ENCODE measurements at regions not wholly inside any gene's neighbourhood (a gene's known extent, or its start where the extent isn't known, plus 50 kb on each side); places are given as distances from the start of the nearest gene placed in this dataset.
A peak's percentile ranks its signal among the peaks of the same experiment; 100 is the strongest.

GRCh38 chr1:56331207-56331891 is 248.0 kb downstream of the PLPP3 start:
- CTCF ChIA-PET = no interaction called here
- ATAC-seq = no peak
- TF ChIP-seq EZH2phosphoT487 (IDR thresholded peaks at IDR 0.05; ENCODE audit: borderline replicate concordance, low read length) (no peak), CTCF (conservative IDR thresholded peaks at IDR 0.05; ENCODE audit: low read depth, low read length) (no peak), EZH2 (IDR thresholded peaks at IDR 0.05; ENCODE audit: low read length, unreplicated experiment) (no peak)
- Histone ChIP-seq H2AFZ (ENCODE audit: low read length) (no peak overlapping the region), H3K36me3 (ENCODE audit: low read depth, low read length) (no peaks in the 10 kb centered on the region), H3K4me1 (ENCODE audit: insufficient read depth, low read length) (peaks cover 28% of the 10 kb centered on the region), H3K4me3 (ENCODE audit: low read length) (no peak overlapping the region), H3K4me2 (ENCODE audit: low read length) (peak overlapping the region; percentile 14), H3F3A (ENCODE audit: low read length, unreplicated experiment) (no peaks in the 10 kb centered on the region), H3K79me2 (ENCODE audit: low read length) (no peaks in the 10 kb centered on the region), H3K9me3 (ENCODE audit: low read length) (no peaks in the 10 kb centered on the region), H3K27ac (ENCODE audit: low read length) (no peak overlapping the region), H3K27me3 (ENCODE audit: low read length) (no peaks in the 10 kb centered on the region), H3K9ac (ENCODE audit: low read length) (no peak overlapping the region), H3K9me2 (replicated peaks; ENCODE audit: low read length) (no peaks in the 10 kb centered on the region), H4K20me1 (ENCODE audit: low read length) (no peaks in the 10 kb centered on the region)
- intact Hi-C loops (cut with micrococcal nuclease) = no loop called here
- no TSS peak for BruUV-seq (replicated peaks)
- POLR2A ChIA-PET (ENCODE audit: unreplicated experiment) = no interaction called here
- no peak for DNase-seq

- Histone ChIP-seq H3K4me3 (ENCODE audit: low read length) (no peak overlapping the region), H3K36me3 (ENCODE audit: low read depth, low read length) (no peaks in the 10 kb centered on the region), H2AFZ (ENCODE audit: low read length) (no peak overlapping the region), H3K27me3 (ENCODE audit: low read length) (no peaks in the 10 kb centered on the region), H3K9ac (ENCODE audit: low read length) (no peak overlapping the region), H3K79me2 (ENCODE audit: low read length) (no peaks in the 10 kb centered on the region), H3K9me3 (ENCODE audit: low read length) (no peaks in the 10 kb centered on the region), H3K4me2 (ENCODE audit: low read length) (no peak overlapping the region), H3K4me1 (ENCODE audit: insufficient read depth, low read length) (peaks cover 35% of the 10 kb centered on the region), H4K20me1 (ENCODE audit: low read length) (no peaks in the 10 kb centered on the region), H3K9me2 (replicated peaks; ENCODE audit: low read length) (no peaks in the 10 kb centered on the region), H3K27ac (ENCODE audit: low read length) (no peak overlapping the region), H3F3A (ENCODE audit: low read length, unreplicated experiment) (no peaks in the 10 kb centered on the region)
- CTCF ChIA-PET = no interaction called here
- DNase-seq (peak; percentile 58), ATAC-seq (peak; percentile 65)
- intact Hi-C loops (cut with micrococcal nuclease) = no loop called here
- POLR2A ChIA-PET (ENCODE audit: unreplicated experiment) = no interaction called here
- BruUV-seq (replicated peaks) = no TSS peak
- TF ChIP-seq EZH2phosphoT487 (IDR thresholded peaks at IDR 0.05; ENCODE audit: borderline replicate concordance, low read length) (no peak), EZH2 (IDR thresholded peaks at IDR 0.05; ENCODE audit: low read length, unreplicated experiment) (no peak), CTCF (conservative IDR thresholded peaks at IDR 0.05; ENCODE audit: low read depth, low read length) (no peak)
Observed at GRCh38 chr1:56330391-56331026, 248.9 kb downstream of the PLPP3 start.

- Histone ChIP-seq H3K4me1 (ENCODE audit: insufficient read depth, low read length) (peaks cover 35% of the 10 kb centered on the region), H3K4me3 (ENCODE audit: low read length) (no peak overlapping the region), H3K79me2 (ENCODE audit: low read length) (no peaks in the 10 kb centered on the region), H3K9ac (ENCODE audit: low read length) (no peak overlapping the region), H3K27me3 (ENCODE audit: low read length) (no peaks in the 10 kb centered on the region), H3K36me3 (ENCODE audit: low read depth, low read length) (no peaks in the 10 kb centered on the region), H4K20me1 (ENCODE audit: low read length) (no peaks in the 10 kb centered on the region), H3K4me2 (ENCODE audit: low read length) (no peak overlapping the region), H3K9me3 (ENCODE audit: low read length) (no peaks in the 10 kb centered on the region), H3F3A (ENCODE audit: low read length, unreplicated experiment) (no peaks in the 10 kb centered on the region), H3K27ac (ENCODE audit: low read length) (no peak overlapping the region), H2AFZ (ENCODE audit: low read length) (no peak overlapping the region), H3K9me2 (replicated peaks; ENCODE audit: low read length) (no peaks in the 10 kb centered on the region)
- DNase-seq (no peak), ATAC-seq (no peak)
- CTCF ChIA-PET = no interaction called here
- intact Hi-C loops (cut with micrococcal nuclease) = no loop called here
- BruUV-seq (replicated peaks) = no TSS peak
- POLR2A ChIA-PET (ENCODE audit: unreplicated experiment) = no interaction called here
- TF ChIP-seq CTCF (conservative IDR thresholded peaks at IDR 0.05; ENCODE audit: low read depth, low read length) = no peak
- TF ChIP-seq EZH2 (IDR thresholded peaks at IDR 0.05; ENCODE audit: low read length, unreplicated experiment) = no peak
- no peak for TF ChIP-seq EZH2phosphoT487 (IDR thresholded peaks at IDR 0.05; ENCODE audit: borderline replicate concordance, low read length)
Observed at GRCh38 chr1:56329970-56330369, 249.4 kb downstream of the PLPP3 start.
